DMS114 treated with DMSO at 0.1 percent for 48 hours (cell line): ENCODE measurements at regions not wholly inside any gene's neighbourhood (a gene's known extent, or its start where the extent isn't known, plus 50 kb on each side); places are given as distances from the start of the nearest gene placed in this dataset.
"Not testable (repeated sequence)": the region's sequence is repeated elsewhere in the genome, so short reads cannot be mapped to it uniquely, and the experiment has no call there.

Source experiments
- DNase-seq: peaks from one replicate; lab custom pipeline; 2025; ENCODE audit not compliant: unreplicated experiment; lab: John Stamatoyannopoulos, UW

- no peak for DNase-seq
Observed at GRCh38 chr4:23038626-23039491, 346.1 kb downstream of the GBA3 start.

- DNase-seq, result no peak
Observed at GRCh38 chr4:23036921-23037495, 344.3 kb downstream of the GBA3 start.

- DNase-seq, result no peak
Observed at GRCh38 chr4:23036503-23036902, 343.8 kb downstream of the GBA3 start.

- no peak for DNase-seq
Observed at GRCh38 chr4:23035521-23036056, 342.9 kb downstream of the GBA3 start.

GRCh38 chr4:23034731-23035130, 342.0 kb downstream of the GBA3 start:
- DNase-seq, result no peak

- no peak for DNase-seq
Observed at GRCh38 chr4:23033796-23034195, 341.1 kb downstream of the GBA3 start.

- DNase-seq, result no peak
Observed at GRCh38 chr4:23028875-23029274, 336.1 kb downstream of the GBA3 start.

GRCh38 chr4:23023666-23024065, 330.9 kb downstream of the GBA3 start:
- no peak for DNase-seq

- no peak for DNase-seq
Observed at GRCh38 chr4:23023121-23023520, 330.4 kb downstream of the GBA3 start.

- DNase-seq, result no peak
Observed at GRCh38 chr4:23022032-23022431, 329.3 kb downstream of the GBA3 start.

GRCh38 chr4:23021040-23021439, 328.3 kb downstream of the GBA3 start:
- no peak for DNase-seq

- DNase-seq, result not testable (repeated sequence)
Observed at GRCh38 chr4:23020399-23020798, 327.7 kb downstream of the GBA3 start.

GRCh38 chr4:23016981-23017380, 324.2 kb downstream of the GBA3 start:
- no peak for DNase-seq

GRCh38 chr4:23015821-23016220, 323.1 kb downstream of the GBA3 start:
- no peak for DNase-seq

- DNase-seq, result no peak
Observed at GRCh38 chr4:23009093-23009492, 316.4 kb downstream of the GBA3 start.

GRCh38 chr4:23006756-23007155, 314.0 kb downstream of the GBA3 start:
- DNase-seq, result no peak

GRCh38 chr4:23005691-23006090, 313.0 kb downstream of the GBA3 start:
- no peak for DNase-seq

- no peak for DNase-seq
Observed at GRCh38 chr4:23001478-23001877, 308.7 kb downstream of the GBA3 start.

GRCh38 chr4:22999419-22999818, 306.7 kb downstream of the GBA3 start:
- DNase-seq, result no peak

GRCh38 chr4:22997358-22998224, 304.9 kb downstream of the GBA3 start:
- no peak for DNase-seq

- no peak for DNase-seq
Observed at GRCh38 chr4:22991576-22991975, 298.8 kb downstream of the GBA3 start.
